CD4-positive, alpha-beta T cell treated with Interleukin-4 for 4 hours (primary cell): ENCODE measurements at regions not wholly inside any gene's neighbourhood (a gene's known extent, or its start where the extent isn't known, plus 50 kb on each side); places are given as distances from the start of the nearest gene placed in this dataset.
"Not testable (repeated sequence)": the region's sequence is repeated elsewhere in the genome, so short reads cannot be mapped to it uniquely, and the experiment has no call there.

Experiments used
- DNase-seq: peaks from one replicate; pipeline ENCODE4 v3.0.0-alpha.2; 2020

GRCh38 chr12:59077575-59078426 is 157.5 kb upstream of the LRIG3 start:
- no peak for DNase-seq

GRCh38 chr12:59077153-59077552 is 156.8 kb upstream of the LRIG3 start:
- DNase-seq: no peak

GRCh38 chr12:59076622-59077021 is 156.3 kb upstream of the LRIG3 start:
- no peak for DNase-seq

- no peak for DNase-seq
Measured at GRCh38 chr12:59075968-59076490, 155.7 kb upstream of the LRIG3 start.

- DNase-seq: no peak
Measured at GRCh38 chr12:59075141-59075540, 154.8 kb upstream of the LRIG3 start.

GRCh38 chr12:59070322-59070933 is 150.1 kb upstream of the LRIG3 start:
- DNase-seq: no peak

GRCh38 chr12:59069516-59069915 is 149.2 kb upstream of the LRIG3 start:
- DNase-seq: no peak

- no peak for DNase-seq
Measured at GRCh38 chr12:59068436-59068835, 148.1 kb upstream of the LRIG3 start.

- no peak for DNase-seq
Measured at GRCh38 chr12:59067083-59067482, 146.8 kb upstream of the LRIG3 start.

- no peak for DNase-seq
Measured at GRCh38 chr12:59066445-59066844, 146.1 kb upstream of the LRIG3 start.

GRCh38 chr12:59059088-59059935 is 139.0 kb upstream of the LRIG3 start:
- no peak for DNase-seq

- no peak for DNase-seq
Measured at GRCh38 chr12:59056966-59057365, 136.7 kb upstream of the LRIG3 start.

- DNase-seq: no peak
Measured at GRCh38 chr12:59055204-59055860, 135.0 kb upstream of the LRIG3 start.

GRCh38 chr12:59053266-59053899 is 133.1 kb upstream of the LRIG3 start:
- not testable (repeated sequence) for DNase-seq

- DNase-seq: no peak
Measured at GRCh38 chr12:59046763-59047534, 126.6 kb upstream of the LRIG3 start.

- DNase-seq: no peak
Measured at GRCh38 chr12:59044791-59045190, 124.5 kb upstream of the LRIG3 start.

- no peak for DNase-seq
Measured at GRCh38 chr12:59041241-59042121, 121.2 kb upstream of the LRIG3 start.

- DNase-seq: no peak
Measured at GRCh38 chr12:59040656-59041055, 120.4 kb upstream of the LRIG3 start.

GRCh38 chr12:59040043-59040442 is 119.7 kb upstream of the LRIG3 start:
- no peak for DNase-seq

- no peak for DNase-seq
Measured at GRCh38 chr12:59039005-59039404, 118.7 kb upstream of the LRIG3 start.
